ENCODE measurements at regions not wholly inside any gene's neighbourhood (a gene's known extent, or its start where the extent isn't known, plus 50 kb on each side); places are given as distances from the start of the nearest gene placed in this dataset.
"Not testable (repeated sequence)": the region's sequence is repeated elsewhere in the genome, so short reads cannot be mapped to it uniquely, and the experiment has no call there.

DNA sequence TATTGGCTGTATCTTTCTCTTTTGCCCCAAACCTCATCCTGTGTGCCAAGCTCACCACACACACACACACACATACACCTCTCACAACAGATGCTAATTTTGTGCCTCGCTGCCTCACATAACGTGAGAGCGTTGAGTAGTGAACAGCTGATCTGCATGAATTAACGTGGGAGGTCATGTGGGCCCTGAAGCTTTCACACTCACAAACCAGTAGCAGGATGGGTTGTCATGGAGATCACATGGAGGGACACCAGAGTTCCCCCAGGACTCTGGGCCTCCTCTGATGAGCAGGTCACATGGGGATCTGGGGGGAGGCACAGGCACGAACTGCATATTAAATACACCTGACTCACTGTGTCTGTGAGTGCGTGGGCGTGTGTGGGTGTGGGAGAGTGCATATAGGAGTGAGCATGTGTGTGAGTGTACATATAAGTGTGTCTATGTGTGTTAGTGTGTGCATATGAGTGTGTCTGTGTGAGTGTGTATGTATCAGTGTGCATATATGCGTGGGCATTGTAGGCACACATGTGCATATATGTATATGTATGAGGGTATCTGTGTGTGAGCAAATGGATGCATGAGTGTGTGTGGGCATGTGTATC is 62.7 kb upstream of the SULF2 start:
- DNase-seq = no peak
- H3K27ac ChIP-seq = no peak overlapping the region
- H3K4me3 ChIP-seq (ENCODE audit: low read depth, low read length) = no peak overlapping the region
- H3K36me3 ChIP-seq = no peaks in the 10 kb centered on the region
- TF ChIP-seq, protein P1, sequence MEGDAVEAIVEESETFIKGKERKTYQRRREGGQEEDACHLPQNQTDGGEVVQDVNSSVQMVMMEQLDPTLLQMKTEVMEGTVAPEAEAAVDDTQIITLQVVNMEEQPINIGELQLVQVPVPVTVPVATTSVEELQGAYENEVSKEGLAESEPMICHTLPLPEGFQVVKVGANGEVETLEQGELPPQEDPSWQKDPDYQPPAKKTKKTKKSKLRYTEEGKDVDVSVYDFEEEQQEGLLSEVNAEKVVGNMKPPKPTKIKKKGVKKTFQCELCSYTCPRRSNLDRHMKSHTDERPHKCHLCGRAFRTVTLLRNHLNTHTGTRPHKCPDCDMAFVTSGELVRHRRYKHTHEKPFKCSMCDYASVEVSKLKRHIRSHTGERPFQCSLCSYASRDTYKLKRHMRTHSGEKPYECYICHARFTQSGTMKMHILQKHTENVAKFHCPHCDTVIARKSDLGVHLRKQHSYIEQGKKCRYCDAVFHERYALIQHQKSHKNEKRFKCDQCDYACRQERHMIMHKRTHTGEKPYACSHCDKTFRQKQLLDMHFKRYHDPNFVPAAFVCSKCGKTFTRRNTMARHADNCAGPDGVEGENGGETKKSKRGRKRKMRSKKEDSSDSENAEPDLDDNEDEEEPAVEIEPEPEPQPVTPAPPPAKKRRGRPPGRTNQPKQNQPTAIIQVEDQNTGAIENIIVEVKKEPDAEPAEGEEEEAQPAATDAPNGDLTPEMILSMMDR (IDR thresholded peaks at IDR 0.05; ENCODE audit: low read depth, low read length) = no peak
- H3K9me3 ChIP-seq (ENCODE audit: severe bottlenecking) = no peaks in the 10 kb centered on the region
- H3K27me3 ChIP-seq (ENCODE audit: insufficient read depth, low read depth, severe bottlenecking) = no peaks in the 10 kb centered on the region

DNA sequence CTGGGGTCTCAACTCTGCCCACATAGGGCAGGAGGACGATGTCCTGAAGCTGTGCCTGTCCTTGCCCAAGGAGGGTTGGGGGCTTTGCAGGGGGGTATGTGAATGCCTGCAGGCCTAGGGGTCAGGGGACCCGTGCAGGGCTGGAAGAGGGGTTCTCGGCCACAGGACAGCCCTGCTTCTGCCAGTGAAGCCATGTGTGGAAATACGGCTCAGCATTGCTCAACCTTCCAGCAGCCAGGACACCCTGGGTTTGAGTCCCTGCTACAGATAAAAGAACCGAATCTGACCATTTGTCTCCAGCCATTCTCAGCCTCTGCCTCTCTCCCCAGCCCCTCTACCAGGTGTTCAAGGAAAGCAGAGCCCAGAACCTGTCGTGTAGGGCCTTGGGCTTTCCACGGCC is 61.9 kb upstream of the SULF2 start:
- H3K4me3 ChIP-seq (ENCODE audit: low read depth, low read length); H3K27me3 ChIP-seq (ENCODE audit: insufficient read depth, low read depth, severe bottlenecking); H3K9me3 ChIP-seq (ENCODE audit: severe bottlenecking); H3K36me3 ChIP-seq; DNase-seq; H3K27ac ChIP-seq: not testable (repeated sequence)

DNA sequence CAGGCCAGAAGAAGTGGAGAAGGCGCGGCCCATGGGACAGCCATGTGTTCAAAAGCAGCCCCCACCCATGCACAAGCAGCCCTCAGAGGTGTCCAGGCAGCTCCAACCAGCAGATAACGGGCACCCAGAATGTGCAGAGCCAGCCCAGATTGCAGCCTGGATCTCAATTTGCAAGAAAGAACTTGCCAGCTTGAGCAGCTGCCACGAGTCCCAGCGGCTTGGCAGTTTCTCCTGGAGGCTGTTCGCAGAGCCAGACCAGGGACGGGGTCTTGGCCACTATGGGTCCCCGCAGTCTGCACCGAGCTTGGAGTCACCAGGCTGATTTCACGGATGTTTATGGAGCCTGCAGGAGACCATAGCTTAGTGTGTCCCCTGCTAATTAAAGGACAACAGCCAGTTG is 61.4 kb upstream of the SULF2 start:
- not testable (repeated sequence) for H3K27me3 ChIP-seq (ENCODE audit: insufficient read depth, low read depth, severe bottlenecking); DNase-seq; H3K36me3 ChIP-seq; H3K9me3 ChIP-seq (ENCODE audit: severe bottlenecking); H3K4me3 ChIP-seq (ENCODE audit: low read depth, low read length); H3K27ac ChIP-seq

DNA sequence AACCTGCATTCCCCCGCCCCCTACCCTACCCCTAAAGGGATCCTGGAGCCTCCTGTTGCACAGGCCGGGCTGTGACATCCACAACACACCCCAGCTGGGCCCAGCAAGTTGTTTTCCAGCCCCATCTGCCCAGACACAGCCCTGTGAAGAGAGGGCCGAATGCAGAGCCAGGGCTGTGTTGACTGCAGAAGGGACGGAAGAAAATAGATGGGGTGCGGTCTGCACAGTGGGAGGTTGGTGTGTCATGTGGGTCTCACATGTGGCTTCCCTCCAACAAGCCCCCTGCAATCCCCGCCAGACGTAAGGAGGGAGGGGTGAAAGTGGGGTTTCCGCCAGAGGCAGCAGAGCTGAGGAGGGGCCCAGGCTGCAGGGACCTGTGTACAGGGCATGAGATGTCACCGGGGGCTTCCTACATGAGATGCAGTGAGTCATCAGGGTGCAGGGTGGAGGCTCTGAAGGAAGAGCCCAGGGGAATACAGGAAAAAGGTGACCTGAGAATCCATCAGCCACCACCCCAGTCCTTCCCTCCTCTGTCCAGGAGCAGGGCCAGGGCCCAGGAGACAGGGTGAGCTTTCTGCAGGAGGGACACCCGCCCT is 60.2 kb upstream of the SULF2 start:
- H3K27me3 ChIP-seq (ENCODE audit: insufficient read depth, low read depth, severe bottlenecking); H3K36me3 ChIP-seq; H3K4me3 ChIP-seq (ENCODE audit: low read depth, low read length); H3K9me3 ChIP-seq (ENCODE audit: severe bottlenecking); DNase-seq; H3K27ac ChIP-seq: not testable (repeated sequence)

DNA sequence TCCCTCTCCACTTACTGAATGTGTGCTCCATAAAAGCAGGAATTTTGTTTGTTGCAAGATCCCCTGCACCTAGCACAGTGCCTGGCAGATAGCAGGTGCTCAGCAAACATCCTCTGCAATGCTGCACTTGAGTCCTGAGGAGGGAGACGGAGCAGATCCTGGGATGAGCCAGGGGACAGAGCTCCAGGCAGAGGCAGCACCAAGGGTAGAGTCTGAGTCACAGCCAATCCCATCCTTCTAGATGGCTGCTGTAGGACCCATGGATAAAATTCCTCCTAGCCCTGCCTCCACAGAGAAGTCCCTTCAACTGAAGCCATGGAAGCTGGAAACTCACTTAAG is 59.3 kb upstream of the SULF2 start:
- not testable (repeated sequence) for DNase-seq

DNA sequence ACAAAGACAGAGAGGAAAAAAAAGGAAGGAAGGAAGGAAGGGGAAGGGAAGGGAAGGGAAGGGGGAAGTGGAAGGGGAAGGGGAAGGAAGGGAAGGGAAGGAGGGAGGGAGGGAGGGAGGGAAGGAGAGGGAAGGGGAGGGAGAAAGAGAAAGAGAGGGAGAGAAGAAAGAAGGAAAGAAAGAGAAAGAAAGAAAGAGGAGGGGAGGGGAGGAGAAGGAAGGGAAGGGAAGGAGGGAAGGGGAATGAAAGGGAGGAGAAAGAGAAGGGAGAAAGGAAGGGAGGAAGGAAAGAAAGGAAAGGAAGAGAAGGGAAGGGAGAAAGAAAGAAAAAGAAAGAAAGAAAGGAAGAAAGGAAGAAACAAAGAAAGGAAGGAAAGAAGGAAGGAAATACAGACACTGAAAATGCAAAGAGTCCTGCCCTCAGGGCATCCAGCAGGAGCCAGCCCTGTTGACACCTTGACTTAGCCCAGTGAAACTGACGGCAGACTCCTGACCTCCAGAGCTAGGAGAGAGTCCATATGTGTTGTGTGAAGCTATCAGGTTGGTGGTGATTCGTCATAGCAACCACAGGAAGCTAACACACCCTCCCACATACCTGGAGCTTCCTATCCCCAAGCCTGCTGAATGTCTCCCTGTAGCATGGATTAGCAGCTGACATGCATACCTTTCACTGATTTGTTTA is 58.7 kb upstream of the SULF2 start:
- TF ChIP-seq, protein P1 (IDR thresholded peaks at IDR 0.05; ENCODE audit: low read depth, low read length) = no peak
- H3K27me3 ChIP-seq (ENCODE audit: insufficient read depth, low read depth, severe bottlenecking) = no peaks in the 10 kb centered on the region
- no peak for DNase-seq
- H3K27ac ChIP-seq = no peak overlapping the region
- no peaks in the 10 kb centered on the region for H3K36me3 ChIP-seq
- H3K4me3 ChIP-seq (ENCODE audit: low read depth, low read length) = no peak overlapping the region
- H3K9me3 ChIP-seq (ENCODE audit: severe bottlenecking) = no peaks in the 10 kb centered on the region

More for the DNA sequence above, 59.3 kb upstream of the SULF2 start:
- H3K27ac ChIP-seq; H3K27me3 ChIP-seq (ENCODE audit: insufficient read depth, low read depth, severe bottlenecking); H3K36me3 ChIP-seq; H3K4me3 ChIP-seq (ENCODE audit: low read depth, low read length); H3K9me3 ChIP-seq (ENCODE audit: severe bottlenecking): not testable (repeated sequence)

DNA sequence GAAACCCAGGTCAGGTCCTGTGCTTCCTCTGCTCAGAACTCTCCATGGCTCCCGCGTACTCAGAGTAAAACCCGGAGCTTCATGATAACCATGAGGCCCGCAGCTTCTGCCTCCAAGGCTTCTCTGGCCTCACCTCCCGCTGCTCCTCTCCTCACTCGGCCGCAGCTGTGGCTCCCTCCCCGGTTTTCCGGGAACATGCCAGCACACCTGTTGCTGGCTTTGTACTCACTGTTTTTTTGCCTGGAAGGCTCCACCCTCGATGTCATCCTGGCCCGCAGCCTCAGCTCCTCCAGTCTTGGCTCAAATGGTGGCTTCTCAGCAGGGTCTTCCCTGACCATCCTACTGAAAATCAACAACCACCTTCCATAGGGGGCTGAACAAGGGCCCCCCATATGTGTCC is 57.7 kb upstream of the SULF2 start:
- H3K9me3 ChIP-seq (ENCODE audit: severe bottlenecking); H3K27ac ChIP-seq; H3K4me3 ChIP-seq (ENCODE audit: low read depth, low read length); H3K27me3 ChIP-seq (ENCODE audit: insufficient read depth, low read depth, severe bottlenecking); H3K36me3 ChIP-seq; DNase-seq: not testable (repeated sequence)

DNA sequence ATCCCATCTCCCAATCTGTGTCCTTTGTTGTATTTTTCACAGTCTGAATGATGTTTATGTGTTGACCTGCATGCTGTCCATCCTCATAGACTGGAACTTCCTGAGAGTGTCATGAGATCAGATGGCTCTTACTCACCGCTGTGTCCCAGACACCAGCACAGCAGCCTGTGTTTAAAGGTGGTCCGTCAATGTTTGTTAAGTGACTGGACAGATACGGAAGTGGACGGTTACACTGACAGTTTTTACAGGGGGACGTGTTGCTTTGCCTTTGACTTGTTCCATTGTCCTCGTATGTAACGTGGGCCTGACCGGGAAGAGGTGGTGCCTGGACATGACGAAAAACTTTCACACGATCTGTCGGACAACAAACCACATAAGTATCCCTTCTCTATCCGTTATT is 56.7 kb upstream of the SULF2 start:
- H3K27ac ChIP-seq; DNase-seq; H3K36me3 ChIP-seq; H3K27me3 ChIP-seq (ENCODE audit: insufficient read depth, low read depth, severe bottlenecking); H3K9me3 ChIP-seq (ENCODE audit: severe bottlenecking); H3K4me3 ChIP-seq (ENCODE audit: low read depth, low read length): not testable (repeated sequence)

DNA sequence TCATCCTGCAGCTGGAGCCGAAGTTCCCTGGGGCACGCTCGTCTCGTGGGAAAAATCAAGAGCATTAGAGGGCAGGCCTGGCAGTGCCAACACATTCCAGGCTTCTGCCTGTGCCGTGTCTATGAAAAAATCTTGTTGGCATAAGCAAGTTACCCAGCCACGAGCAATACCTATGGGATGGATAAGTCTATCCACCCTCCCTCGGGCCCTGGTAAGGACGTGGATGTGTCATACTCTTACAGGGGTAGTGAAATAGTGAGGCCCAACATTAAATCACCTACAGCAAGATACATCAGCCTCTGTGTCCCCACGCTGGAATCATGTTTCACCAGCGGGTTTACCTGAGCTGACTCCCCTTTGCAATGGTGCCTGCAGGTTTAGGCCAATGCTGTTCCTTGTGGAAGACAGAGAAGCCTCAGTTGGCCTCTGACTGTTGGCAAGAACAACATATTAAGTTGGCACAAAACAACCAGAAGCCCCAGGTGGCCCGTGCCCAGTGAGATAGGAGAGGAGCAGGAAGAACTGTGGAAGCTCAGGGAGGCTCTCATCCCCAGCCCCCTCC is 51.1 kb upstream of the SULF2 start:
- not testable (repeated sequence) for H3K9me3 ChIP-seq (ENCODE audit: severe bottlenecking); H3K4me3 ChIP-seq (ENCODE audit: low read depth, low read length); DNase-seq; H3K27me3 ChIP-seq (ENCODE audit: insufficient read depth, low read depth, severe bottlenecking); H3K36me3 ChIP-seq; H3K27ac ChIP-seq

Measured in WERI-Rb-1 (cell line).